Right lobe of liver (tissue), 4 donors: ENCODE measurements at regions not wholly inside any gene's neighbourhood (a gene's known extent, or its start where the extent isn't known, plus 50 kb on each side); places are given as distances from the start of the nearest gene placed in this dataset.

ENCODE experiments used
- POLR2A ChIP-seq: fragments of 450-650 bp; IDR thresholded peaks from one replicate; pipeline ENCODE4 v1.6.1; 2017; ENCODE audit warnings: antibody characterized with exemption, mild to moderate bottlenecking
- TF ChIP-seq, protein P1 (sequence below), 4 donors: fragments of 200-600 bp in 3 of 4; fragments of 450-650 bp in 1 of 4; IDR thresholded peaks; one replicate each; pipeline versions ENCODE4 v1.5.1 to v1.8.0; 2016 to 2022; ENCODE audit warnings: antibody characterized with exemption in 4 of 4, mild to moderate bottlenecking in 2 of 4
- donor health status: DM: no; HTN: no; CAD: no.
- donor health status: DM: no; HTN: no; CAD: no.
- donor health status: DM: no; HTN: yes; CAD: no.

DNA sequence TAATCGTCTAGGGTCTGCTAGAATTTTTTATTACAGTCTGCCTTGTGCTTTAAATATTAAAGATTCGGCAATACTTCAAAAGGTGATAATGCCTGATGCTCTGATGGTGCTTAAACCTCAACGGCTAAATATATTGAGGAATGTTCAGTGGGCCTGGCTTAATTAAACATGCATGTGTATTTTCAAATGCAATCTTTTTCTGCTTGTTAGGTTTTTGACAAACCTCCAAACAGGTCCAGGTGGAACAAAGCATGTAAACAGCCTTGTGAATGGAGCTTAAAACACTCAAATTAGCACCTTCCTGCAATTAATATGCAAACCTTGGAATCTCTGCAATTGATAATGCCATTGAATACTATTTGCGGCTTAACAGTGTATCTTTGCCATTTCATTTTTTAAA is 334.9 kb downstream of the BARHL2 start:
- TF ChIP-seq, protein P1, sequence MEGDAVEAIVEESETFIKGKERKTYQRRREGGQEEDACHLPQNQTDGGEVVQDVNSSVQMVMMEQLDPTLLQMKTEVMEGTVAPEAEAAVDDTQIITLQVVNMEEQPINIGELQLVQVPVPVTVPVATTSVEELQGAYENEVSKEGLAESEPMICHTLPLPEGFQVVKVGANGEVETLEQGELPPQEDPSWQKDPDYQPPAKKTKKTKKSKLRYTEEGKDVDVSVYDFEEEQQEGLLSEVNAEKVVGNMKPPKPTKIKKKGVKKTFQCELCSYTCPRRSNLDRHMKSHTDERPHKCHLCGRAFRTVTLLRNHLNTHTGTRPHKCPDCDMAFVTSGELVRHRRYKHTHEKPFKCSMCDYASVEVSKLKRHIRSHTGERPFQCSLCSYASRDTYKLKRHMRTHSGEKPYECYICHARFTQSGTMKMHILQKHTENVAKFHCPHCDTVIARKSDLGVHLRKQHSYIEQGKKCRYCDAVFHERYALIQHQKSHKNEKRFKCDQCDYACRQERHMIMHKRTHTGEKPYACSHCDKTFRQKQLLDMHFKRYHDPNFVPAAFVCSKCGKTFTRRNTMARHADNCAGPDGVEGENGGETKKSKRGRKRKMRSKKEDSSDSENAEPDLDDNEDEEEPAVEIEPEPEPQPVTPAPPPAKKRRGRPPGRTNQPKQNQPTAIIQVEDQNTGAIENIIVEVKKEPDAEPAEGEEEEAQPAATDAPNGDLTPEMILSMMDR (IDR thresholded peaks at IDR 0.05): no peak
- no peak for TF ChIP-seq POLR2A
